Hepatic stellate cell (primary cell): ENCODE measurements at regions not wholly inside any gene's neighbourhood (a gene's known extent, or its start where the extent isn't known, plus 50 kb on each side); places are given as distances from the start of the nearest gene placed in this dataset.
A peak's percentile ranks its signal among the peaks of the same experiment; 100 is the strongest.
"Not testable (repeated sequence)": the region's sequence is repeated elsewhere in the genome, so short reads cannot be mapped to it uniquely, and the experiment has no call there.

ENCODE experiments used
- DNase-seq: peaks from one replicate; pipeline ENCODE4 v3.0.0; 2011; ENCODE audit warnings: low spot score

DNA sequence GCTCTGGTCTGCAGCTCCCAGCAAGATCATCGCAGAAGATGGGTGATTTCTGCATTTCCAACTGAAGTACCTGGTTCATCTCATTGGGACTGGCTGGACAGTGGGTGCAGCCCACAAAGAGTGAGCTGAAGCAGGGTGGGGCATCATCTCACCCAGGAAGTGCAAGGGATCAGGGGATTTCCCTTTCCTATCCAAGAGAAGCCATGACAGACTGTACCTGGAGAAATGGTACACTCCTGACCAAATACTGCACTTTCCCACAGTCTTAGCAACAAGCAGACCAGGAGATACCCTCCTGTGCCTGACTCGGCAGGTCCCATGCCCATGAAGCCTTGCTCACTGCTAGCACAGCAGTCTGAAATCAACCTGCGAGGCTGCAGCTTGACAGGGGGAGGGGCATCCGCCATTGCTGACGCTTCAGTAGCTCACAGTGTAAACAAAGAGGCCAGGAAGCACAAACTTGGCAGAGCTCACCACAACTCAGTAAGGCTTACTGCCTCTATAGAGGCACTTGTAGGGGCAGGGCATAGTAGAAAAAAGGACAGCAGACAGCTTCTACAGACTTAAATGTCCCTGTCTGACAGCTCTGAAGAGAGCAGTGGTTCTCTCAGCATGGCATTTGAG lies 60.5 kb downstream of the AREG start:
- DNase-seq: not testable (repeated sequence)

- DNase-seq: not testable (repeated sequence)
These were observed 64.4 kb downstream of the AREG start for GRCh38 chr4:74509363-74509762.

GRCh38 chr4:74516303-74516702 lies 71.4 kb downstream of the AREG start:
- DNase-seq: no peak

DNA sequence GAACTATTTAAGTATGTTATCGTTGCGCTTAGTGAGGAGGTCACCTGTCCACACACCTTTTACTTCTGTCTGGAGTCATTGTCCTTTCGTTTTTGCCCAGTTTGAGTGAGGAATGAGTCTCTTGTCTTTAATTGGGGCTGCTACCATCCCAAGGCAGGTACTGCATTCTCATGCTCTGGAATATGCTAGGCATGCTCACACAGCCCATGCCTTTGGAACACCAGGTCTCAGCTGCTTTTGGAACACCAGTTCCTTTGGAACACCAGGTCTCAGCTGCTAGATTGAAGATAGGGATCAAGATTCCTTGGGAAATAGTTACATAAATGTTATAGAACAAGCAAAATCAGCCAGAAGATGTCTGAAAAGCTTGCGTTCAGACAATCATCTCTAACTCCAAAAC lies 73.1 kb downstream of the AREG start:
- no peak for DNase-seq

DNA sequence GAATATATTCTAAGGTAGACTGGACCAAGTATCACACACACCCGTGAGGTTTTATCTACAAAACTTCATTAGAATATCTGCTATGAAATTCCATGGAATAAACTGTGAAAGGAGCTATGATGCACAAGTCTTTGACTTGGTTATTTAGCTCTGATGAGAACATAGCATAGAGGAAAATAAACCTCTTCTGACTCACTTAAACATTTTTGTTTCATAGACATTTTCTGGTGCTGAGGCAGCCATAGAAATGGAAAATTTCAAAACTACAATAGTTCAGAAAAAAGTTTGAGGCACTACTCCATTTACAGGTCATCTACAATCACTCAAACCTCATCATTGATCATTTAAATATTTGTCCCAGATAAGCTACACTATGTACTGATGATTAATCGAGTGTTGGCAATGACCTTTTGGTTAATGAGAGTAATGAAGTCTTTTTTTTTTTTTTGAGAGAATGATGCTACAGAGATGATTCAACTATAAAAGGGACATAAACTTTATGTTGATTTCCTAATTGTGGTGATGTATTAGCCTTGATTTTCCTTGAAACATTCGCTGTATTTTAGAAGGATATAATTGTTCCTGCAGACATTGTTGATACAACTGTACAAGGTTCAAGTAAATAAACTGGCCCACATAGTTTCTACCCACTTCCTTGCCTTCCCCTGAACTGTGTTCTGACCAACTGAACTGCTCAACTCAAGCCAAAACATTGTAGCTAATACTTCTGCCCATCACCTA lies 77.5 kb downstream of the AREG start:
- no peak for DNase-seq

GRCh38 chr4:74523096-74523495 lies 78.2 kb downstream of the AREG start:
- DNase-seq: no peak

DNA sequence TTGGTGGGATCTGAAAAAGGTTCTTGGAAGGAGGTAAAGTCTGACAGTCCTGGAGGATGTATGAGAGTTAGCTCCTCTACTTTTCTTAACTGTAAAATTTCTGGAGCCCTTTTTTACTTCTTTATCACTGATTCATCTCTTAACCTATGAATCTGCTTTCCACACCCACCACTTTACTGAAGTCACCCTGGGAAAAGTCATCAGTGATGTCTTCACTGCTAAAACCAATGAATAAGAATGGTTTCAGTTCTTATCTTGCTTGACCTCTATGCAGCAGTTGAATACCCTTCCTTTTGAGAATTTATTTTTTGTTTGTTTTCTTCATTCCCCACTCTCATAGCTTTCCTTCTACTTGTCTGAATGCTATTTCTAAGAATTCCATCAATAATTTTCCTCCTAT lies 80.0 kb downstream of the AREG start:
- no peak for DNase-seq

GRCh38 chr4:74527049-74527448 lies 82.1 kb downstream of the AREG start:
- DNase-seq: no peak

DNA sequence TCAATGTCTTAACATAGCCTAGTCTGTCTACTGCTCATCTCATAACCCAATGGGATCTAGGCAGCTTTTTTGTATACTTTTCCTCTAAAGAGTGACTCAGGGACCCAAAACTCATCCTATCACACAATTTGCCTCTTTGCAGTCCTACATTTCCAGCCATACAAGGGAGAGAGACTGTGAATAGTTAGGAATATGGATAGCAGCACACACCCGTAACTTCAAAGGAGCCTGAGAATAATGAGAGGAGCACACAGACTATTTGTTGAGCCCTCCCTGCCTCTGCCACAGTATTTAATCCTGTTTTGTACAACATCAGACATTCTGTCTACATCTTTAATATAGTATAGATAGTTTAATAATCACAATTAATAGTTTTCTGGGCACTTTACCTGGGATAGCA lies 83.2 kb downstream of the AREG start:
- no peak for DNase-seq

DNA sequence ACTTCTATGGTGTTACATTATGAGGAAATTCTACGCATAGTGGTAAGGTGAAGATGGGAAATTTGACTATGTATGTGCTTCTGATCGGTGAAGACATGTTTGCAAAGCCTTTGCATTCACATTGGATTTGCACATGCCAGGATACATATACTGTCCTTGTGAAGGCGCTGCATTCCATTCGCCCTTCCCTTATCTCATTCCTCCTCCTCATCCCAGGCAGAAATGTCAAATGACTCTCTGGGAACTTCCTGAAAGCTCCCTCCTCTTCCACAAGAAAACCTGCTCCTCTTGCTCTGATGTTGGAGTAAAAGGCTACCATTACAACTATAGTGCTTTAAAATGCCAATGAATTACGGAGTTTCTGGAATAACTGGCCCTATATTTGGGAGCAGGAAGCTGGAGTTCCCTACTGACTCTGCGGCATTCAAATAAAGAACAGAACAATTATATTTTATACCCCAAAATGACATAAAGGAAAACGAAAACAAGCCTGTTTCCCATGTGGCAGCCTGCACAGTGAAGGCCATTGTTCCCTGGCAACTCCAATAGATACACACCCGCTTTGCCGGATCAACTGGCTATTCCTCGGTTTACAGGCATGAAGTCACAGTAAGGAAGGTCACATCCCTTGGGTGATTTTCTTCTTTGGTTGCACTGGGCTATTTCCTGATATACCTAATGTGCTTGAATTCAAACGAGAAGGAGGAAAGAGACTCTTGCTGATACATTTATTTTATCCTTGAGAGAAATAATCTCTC lies 84.5 kb downstream of the AREG start:
- DNase-seq: no peak

DNA sequence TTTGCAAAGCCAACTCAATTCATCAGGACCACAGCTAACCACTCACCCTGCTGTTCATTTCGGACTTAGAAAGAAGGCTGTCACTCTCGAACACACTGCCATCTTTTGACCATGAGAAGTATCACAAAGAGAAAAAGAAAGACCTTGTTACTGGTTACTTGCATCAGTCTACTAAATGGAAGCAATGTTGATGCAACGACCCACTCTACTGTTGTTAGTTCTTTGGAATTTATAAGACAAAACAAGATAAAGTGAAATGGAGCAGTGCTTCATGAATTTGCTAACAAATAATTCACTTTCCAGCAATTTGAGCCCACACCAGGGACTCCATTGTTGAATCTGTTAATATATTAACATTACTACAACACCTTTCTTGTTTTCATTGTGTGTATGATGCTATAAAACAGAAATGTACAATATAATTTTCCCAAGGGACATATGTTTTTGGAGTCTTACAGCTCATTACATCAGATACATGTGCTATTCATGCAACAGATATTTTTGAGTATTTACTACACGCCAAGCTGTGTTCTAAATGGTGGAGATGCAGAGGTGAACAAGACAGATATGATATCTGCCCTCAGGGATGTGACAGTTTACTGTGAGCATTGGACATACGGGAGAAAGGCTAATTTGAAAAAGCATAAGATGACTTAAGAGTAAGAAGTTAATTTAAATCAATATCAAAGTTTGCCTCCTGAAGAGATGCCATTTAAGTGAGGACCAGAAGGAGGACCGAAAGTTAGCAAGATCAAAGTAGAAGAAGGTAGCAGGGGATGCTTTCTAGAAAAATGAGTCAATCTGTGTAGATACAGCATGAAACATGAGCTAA lies 87.2 kb downstream of the AREG start:
- DNase-seq: peak; percentile 21

DNA sequence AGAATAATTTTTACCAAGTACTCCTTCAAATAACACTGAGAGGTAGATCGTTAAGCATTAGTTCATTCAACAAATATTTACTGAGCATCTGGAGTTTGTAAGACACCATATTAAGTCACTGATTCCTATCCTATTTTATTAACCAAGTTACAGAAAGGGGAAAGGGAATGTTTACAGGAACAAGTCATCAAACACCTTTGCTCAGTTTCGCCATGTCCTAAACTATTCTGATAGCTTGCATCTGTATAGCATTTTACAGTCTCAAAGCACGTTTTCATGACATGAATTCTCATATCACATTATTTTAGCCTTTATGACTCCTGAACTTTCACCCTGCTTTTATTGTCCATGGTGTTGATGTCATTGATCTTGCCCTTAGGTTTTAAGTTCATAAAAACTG lies 89.2 kb downstream of the AREG start:
- DNase-seq: no peak

- no peak for DNase-seq
These were observed 90.0 kb downstream of the AREG start for GRCh38 chr4:74534936-74535335.

GRCh38 chr4:74535512-74535911 lies 90.6 kb downstream of the AREG start:
- no peak for DNase-seq

DNA sequence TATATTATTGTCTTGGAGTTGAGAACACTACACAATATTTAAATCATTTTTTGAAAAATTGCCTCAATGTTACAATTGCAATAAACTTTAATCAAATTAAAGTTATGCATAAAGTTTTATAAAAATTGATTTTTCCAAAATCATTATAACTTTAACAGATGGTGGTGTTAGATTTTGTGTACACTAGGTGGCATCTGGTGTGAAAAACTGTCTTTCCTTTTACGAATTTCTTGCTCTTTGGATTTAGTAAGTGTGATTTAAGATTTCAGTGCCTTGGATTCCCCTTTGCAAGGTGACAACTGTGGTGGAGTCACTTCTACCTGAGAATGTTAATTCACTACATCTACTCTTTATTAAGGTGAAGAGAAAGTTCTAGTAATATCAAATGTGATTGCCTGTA lies 91.6 kb downstream of the AREG start:
- DNase-seq: no peak

DNA sequence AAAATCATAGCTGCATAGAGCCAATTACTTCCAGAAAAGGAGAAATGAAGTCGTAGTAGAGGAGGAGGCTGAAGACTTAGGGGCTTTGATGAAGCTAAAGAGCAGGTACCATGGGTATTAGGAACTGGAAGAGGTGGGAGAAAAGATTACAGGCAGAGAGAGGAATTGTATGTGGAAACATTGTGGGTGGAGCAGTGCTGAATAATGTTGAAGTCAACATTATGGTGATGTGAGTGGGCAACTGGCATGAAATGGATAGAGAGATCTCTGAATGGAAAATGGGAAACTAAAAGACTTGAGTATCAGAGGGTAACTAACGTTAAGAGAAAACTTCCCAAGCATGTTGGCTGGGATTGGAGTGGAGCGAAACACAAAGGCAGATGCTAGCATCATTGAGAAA lies 92.5 kb downstream of the AREG start:
- no peak for DNase-seq

- DNase-seq: no peak
These were observed 94.3 kb downstream of the AREG start for GRCh38 chr4:74539044-74539790.

DNA sequence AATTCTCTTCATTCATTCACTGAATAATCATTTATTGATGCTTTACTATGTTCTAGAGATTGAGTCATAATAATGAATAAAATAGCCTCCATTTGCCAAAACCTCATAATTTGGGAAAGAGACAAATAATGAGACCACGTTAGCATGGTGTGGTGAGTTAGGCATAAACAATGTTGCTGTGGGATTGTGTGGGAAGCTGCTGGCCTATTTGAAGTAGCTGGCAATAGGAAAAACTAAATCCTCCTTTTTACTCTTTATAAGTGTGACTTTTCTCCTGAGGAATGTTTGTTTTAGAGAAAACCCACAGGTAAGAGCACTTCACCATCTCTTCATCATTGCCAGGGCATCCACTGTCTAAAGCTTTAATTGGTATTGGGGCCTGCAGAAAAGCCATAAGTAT lies 95.3 kb downstream of the AREG start:
- no peak for DNase-seq

DNA sequence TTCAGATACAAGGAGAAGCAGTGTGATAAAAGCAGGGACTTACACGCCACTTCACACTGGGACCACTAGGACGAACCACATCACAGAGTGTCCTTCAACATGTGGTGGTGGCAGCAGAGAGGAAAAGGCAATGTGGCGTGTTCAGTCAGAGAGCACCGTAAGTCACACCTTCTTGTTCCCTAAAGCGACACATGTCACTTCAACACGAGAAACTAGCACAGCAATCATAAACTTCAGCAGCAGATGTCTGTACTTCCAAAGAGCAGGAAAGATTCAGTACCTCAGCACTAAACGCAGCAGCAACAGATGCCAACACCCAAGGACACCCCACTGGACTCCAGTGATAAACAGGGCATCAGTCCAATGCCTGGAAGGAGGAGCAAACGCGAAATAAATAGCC lies 96.7 kb downstream of the AREG start:
- no peak for DNase-seq

- no peak for DNase-seq
These were observed 98.4 kb downstream of the AREG start for GRCh38 chr4:74543231-74543781.

GRCh38 chr4:74543983-74544382 lies 99.0 kb downstream of the AREG start:
- no peak for DNase-seq
